ENCODE measurements at regions not wholly inside any gene's neighbourhood (a gene's known extent, or its start where the extent isn't known, plus 50 kb on each side); places are given as distances from the start of the nearest gene placed in this dataset.

GRCh38 chr6:21886542-21887151 is 293.1 kb downstream of the SOX4 start:
- H3K9me3 ChIP-seq, result no peaks in the 10 kb centered on the region
- WGBS, 5 donors, result 75 to 89% (median 84%) methylated on average over 3 of the region's 3 CpGs
- H3K4me1 ChIP-seq, result no peaks in the 10 kb centered on the region
- no peak overlapping the region for H3K4me3 ChIP-seq
- DNase-seq, result no peak
- no peaks in the 10 kb centered on the region for H3K36me3 ChIP-seq
- H3K27me3 ChIP-seq (replicated peaks in 1 of 7), result no peaks in the 10 kb centered on the region
- intact Hi-C loops (cut with DNase I; ENCODE audit: low total_unique reads), result no loop called here
- no peak overlapping the region for H3K27ac ChIP-seq
- TF ChIP-seq POLR2A (IDR thresholded peaks at IDR 0.05), result no peak
- TF ChIP-seq POLR2AphosphoS5 (IDR thresholded peaks at IDR 0.05), result no peak
- TF ChIP-seq CTCF (IDR thresholded peaks at IDR 0.05 in 8 of 11, conservative IDR thresholded peaks at IDR 0.05 in 3 of 11), result no peak

GRCh38 chr6:21887231-21888185 is 294.0 kb downstream of the SOX4 start:
- Histone ChIP-seq H3K27me3 (replicated peaks in 1 of 7) (no peaks in the 10 kb centered on the region), H3K27ac (no peak overlapping the region), H3K36me3 (no peaks in the 10 kb centered on the region), H3K9me3 (no peaks in the 10 kb centered on the region), H3K4me3 (no peak overlapping the region), H3K4me1 (no peaks in the 10 kb centered on the region)
- DNase-seq, result no peak
- intact Hi-C loops (cut with DNase I; ENCODE audit: low total_unique reads), result no loop called here
- TF ChIP-seq POLR2A (IDR thresholded peaks at IDR 0.05) (no peak), CTCF (IDR thresholded peaks at IDR 0.05 in 8 of 11, conservative IDR thresholded peaks at IDR 0.05 in 3 of 11) (no peak), POLR2AphosphoS5 (IDR thresholded peaks at IDR 0.05) (no peak)
- 81 to 89% (median 88%) methylated on average over 15 of the region's 15 CpGs for WGBS, 5 donors

GRCh38 chr6:21891080-21891479 is 297.5 kb downstream of the SOX4 start:
- H3K27me3 ChIP-seq (replicated peaks in 1 of 7), result no peaks in the 10 kb centered on the region
- no peak for DNase-seq
- WGBS, 5 donors, result 67 to 96% (median 89%) methylated on average over 3 of the region's 3 CpGs
- H3K36me3 ChIP-seq, result no peaks in the 10 kb centered on the region
- TF ChIP-seq CTCF (IDR thresholded peaks at IDR 0.05 in 8 of 11, conservative IDR thresholded peaks at IDR 0.05 in 3 of 11), result no peak
- no peak for TF ChIP-seq POLR2A (IDR thresholded peaks at IDR 0.05)
- no peak for TF ChIP-seq POLR2AphosphoS5 (IDR thresholded peaks at IDR 0.05)
- no peaks in the 10 kb centered on the region for H3K9me3 ChIP-seq
- H3K4me1 ChIP-seq, result no peaks in the 10 kb centered on the region
- H3K27ac ChIP-seq, result no peak overlapping the region
- H3K4me3 ChIP-seq, result no peak overlapping the region
- intact Hi-C loops (cut with DNase I; ENCODE audit: low total_unique reads), result no loop called here

GRCh38 chr6:21893793-21894192 is 300.2 kb downstream of the SOX4 start:
- H3K4me1 ChIP-seq, result no peaks in the 10 kb centered on the region
- intact Hi-C loops (cut with DNase I; ENCODE audit: low total_unique reads), result no loop called here
- no peaks in the 10 kb centered on the region for H3K9me3 ChIP-seq
- no peak overlapping the region for H3K4me3 ChIP-seq
- no peak for TF ChIP-seq CTCF (IDR thresholded peaks at IDR 0.05 in 8 of 11, conservative IDR thresholded peaks at IDR 0.05 in 3 of 11)
- TF ChIP-seq POLR2A (IDR thresholded peaks at IDR 0.05), result no peak
- TF ChIP-seq POLR2AphosphoS5 (IDR thresholded peaks at IDR 0.05), result no peak
- DNase-seq, result no peak
- WGBS, 5 donors, result 81 to 97% (median 88%) methylated on average over 4 of the region's 4 CpGs
- no peaks in the 10 kb centered on the region for H3K27me3 ChIP-seq (replicated peaks in 1 of 7)
- H3K27ac ChIP-seq, result no peak overlapping the region
- H3K36me3 ChIP-seq, result no peaks in the 10 kb centered on the region
